GM19351 (cell line): ENCODE measurements at regions not wholly inside any gene's neighbourhood (a gene's known extent, or its start where the extent isn't known, plus 50 kb on each side); places are given as distances from the start of the nearest gene placed in this dataset.

Experiments used
- ATAC-seq: cut with Tn5 transposase; IDR thresholded peaks from one replicate; pipeline ENCODE4 v1.9.1; 2021; ENCODE audit warnings: mild to moderate bottlenecking, moderate library complexity; ENCODE audit not compliant: unreplicated experiment

DNA sequence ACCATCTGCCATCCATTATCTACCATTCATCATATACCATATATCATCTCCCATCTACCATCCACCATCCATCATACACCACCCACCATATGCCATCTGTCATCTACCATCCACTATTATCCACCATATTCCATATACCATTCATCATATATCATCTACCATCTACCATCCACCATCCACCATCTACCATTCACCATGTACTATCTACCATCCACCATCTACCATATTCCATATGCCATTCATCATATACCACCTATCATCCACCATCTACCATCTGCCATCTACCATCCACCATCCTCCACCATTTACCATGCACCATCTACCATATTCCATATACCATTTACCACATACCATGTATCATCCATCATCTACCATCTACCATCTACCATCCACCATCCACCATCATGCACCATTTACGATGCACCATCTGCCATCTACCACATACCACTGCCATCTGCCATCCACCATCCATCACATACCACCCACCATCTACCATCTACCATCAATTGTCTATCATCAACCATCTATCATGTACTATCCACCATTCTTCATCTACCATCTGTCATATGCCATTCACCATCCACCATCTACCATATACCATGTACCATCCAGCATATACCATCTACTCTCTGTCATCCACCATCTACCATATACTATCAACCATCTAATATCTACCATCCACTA is 50.6 kb upstream of the RAB4A start:
- no peak for ATAC-seq

DNA sequence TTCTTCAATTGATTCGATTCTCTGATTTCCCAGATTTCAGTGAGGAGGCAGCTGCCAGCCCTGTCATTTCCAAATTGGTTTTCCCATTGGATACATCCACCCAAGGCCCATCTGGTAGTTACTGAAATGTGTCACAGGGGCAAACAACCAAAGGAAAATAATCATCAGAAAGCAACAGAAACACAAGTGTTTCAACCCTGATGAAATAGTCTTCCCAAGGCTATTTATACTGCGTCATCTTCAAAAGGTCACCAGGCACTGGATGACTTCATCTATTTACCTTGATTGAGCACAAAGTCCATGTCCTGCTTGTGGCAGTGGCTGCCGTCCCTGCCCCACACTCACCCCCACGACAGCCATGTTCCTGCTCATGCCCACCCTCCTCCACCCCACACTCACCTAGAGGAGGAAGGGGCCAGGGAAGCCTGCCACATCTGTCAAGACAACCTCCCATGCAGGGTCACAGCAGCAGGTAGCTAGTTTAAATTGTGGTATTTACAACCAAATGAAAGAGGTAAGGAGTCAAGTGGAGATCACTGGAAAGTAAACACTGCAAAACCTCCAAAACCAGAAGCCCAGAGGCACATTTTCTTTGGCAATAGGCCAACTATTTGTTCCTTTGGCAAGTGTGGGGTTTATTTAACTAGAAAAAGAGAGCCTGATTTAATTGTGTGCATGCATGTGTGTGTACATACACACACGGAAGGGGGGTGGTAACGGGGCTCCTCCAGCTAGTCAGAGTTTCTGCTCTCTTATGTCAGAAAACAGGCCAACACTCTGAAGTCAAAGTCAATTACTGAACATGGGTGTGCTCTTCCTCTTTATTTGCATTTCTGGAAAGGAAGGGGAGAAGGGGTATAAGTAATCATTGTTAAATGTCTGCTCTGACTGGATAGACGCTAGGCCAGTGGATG is 49.5 kb upstream of the RAB4A start:
- ATAC-seq, result no peak
